ENCODE measurements at regions not wholly inside any gene's neighbourhood (a gene's known extent, or its start where the extent isn't known, plus 50 kb on each side); places are given as distances from the start of the nearest gene placed in this dataset.

- TF ChIP-seq, protein P1, sequence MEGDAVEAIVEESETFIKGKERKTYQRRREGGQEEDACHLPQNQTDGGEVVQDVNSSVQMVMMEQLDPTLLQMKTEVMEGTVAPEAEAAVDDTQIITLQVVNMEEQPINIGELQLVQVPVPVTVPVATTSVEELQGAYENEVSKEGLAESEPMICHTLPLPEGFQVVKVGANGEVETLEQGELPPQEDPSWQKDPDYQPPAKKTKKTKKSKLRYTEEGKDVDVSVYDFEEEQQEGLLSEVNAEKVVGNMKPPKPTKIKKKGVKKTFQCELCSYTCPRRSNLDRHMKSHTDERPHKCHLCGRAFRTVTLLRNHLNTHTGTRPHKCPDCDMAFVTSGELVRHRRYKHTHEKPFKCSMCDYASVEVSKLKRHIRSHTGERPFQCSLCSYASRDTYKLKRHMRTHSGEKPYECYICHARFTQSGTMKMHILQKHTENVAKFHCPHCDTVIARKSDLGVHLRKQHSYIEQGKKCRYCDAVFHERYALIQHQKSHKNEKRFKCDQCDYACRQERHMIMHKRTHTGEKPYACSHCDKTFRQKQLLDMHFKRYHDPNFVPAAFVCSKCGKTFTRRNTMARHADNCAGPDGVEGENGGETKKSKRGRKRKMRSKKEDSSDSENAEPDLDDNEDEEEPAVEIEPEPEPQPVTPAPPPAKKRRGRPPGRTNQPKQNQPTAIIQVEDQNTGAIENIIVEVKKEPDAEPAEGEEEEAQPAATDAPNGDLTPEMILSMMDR (IDR thresholded peaks at IDR 0.05 in 4 of 5, conservative IDR thresholded peaks at IDR 0.05 in 1 of 5) = no peak
- TF ChIP-seq POLR2A (IDR thresholded peaks at IDR 0.05) = no peak
Observed at GRCh38 chr1:29960876-29961275, 724.6 kb downstream of the PTPRU start.

All from gastrocnemius medialis (tissue), 4 donors.